Upper lobe of left lung (tissue), 6 donors: ENCODE measurements at regions not wholly inside any gene's neighbourhood (a gene's known extent, or its start where the extent isn't known, plus 50 kb on each side); places are given as distances from the start of the nearest gene placed in this dataset.

Experiments used
- ATAC-seq, 2 donors: fragments of 200-7000 bp; cut with Tn5 transposase; one replicate each; pipeline ENCODE4 v1.9.1; 2022; ENCODE audit warnings: mild to moderate bottlenecking in 2 of 2, moderate library complexity in 2 of 2; ENCODE audit not compliant: low FRiP score in 2 of 2
- DNase-seq, 2 donors: peaks; one replicate each; pipeline ENCODE4 v3.0.0-alpha.2; 2019 to 2020
- H3K27ac ChIP-seq, 4 donors: fragments of 200-600 bp; sonication (generic); one replicate each; pipeline ENCODE4 v1.5.1; 2016 to 2019
- H3K27me3 ChIP-seq, 4 donors: fragments of 200-600 bp; sonication (generic); one replicate each; pipeline ENCODE4 v1.5.1; 2017 to 2019
- H3K36me3 ChIP-seq, 4 donors: fragments of 200-600 bp; sonication (generic); one replicate each; pipeline ENCODE4 v1.5.1; 2016 to 2019
- H3K4me1 ChIP-seq, 4 donors: fragments of 200-600 bp; sonication (generic); one replicate each; pipeline ENCODE4 v1.5.1; 2018 to 2019
- H3K4me3 ChIP-seq, 4 donors: fragments of 200-600 bp; sonication (generic); one replicate each; pipeline ENCODE4 v1.5.1; 2017 to 2019; ENCODE audit warnings: mild to moderate bottlenecking in 2 of 4, moderate library complexity in 1 of 4
- H3K9me3 ChIP-seq, 4 donors: fragments of 200-600 bp; sonication (generic); one replicate each; pipeline ENCODE4 v1.5.1; 2018 to 2019
- CTCF ChIP-seq, 6 experiments: fragments of 450-650 bp in 4 of 6; fragments of 200-600 bp in 2 of 6; sonication (generic) in 2 of 6; IDR thresholded peaks; one replicate each; pipeline ENCODE4 v1.5.1; 2016 to 2019; ENCODE audit warnings: antibody characterized with exemption in 6 of 6
- EP300 ChIP-seq, 4 donors: sonication (generic); formaldehyde crosslinking; IDR thresholded peaks; one replicate each; pipeline ENCODE4 v1.5.1; 2017; ENCODE audit warnings: antibody characterized with exemption in 4 of 4, control low read depth in 2 of 4
- POLR2A ChIP-seq, 4 donors: fragments of 450-650 bp; IDR thresholded peaks; one replicate each; pipeline ENCODE4 v1.5.1; 2016 to 2017; ENCODE audit warnings: antibody characterized with exemption in 4 of 4, mild to moderate bottlenecking in 2 of 4
- POLR2AphosphoS5 ChIP-seq, 2 donors: sonication (generic); formaldehyde crosslinking; IDR thresholded peaks; one replicate each; pipeline ENCODE4 v1.5.1; 2017; ENCODE audit warnings: antibody characterized with exemption in 2 of 2
- WGBS, 2 donors: methylation state at CpG; one replicate each; pipeline ENCODE4 v1.1.5; 2017 to 2018; 5-methylcytosine and 5-hydroxymethylcytosine counted together
- donor health status: DM: no; HTN: no; CAD: no; lungs with moderate emphysema.
- donor health status: DM: no; HTN: yes; CAD: no; lungs with severe emphysema.

- H3K27ac ChIP-seq, result no peak overlapping the region
- H3K4me3 ChIP-seq, result no peak overlapping the region
- no peaks in the 10 kb centered on the region for H3K36me3 ChIP-seq
- DNase-seq, result no peak
- TF ChIP-seq POLR2A (IDR thresholded peaks at IDR 0.05), result no peak
- no peak for TF ChIP-seq EP300 (IDR thresholded peaks at IDR 0.05)
- no peak for TF ChIP-seq CTCF (IDR thresholded peaks at IDR 0.05)
- TF ChIP-seq POLR2AphosphoS5 (IDR thresholded peaks at IDR 0.05), result no peak
- WGBS, 2 donors, result 84 to 87% methylated on average over 8 to 25 of the region's 25 CpGs
- H3K4me1 ChIP-seq, result no peaks in the 10 kb centered on the region
- H3K9me3 ChIP-seq, result no peaks in the 10 kb centered on the region
- ATAC-seq, result no peak
- H3K27me3 ChIP-seq, result peaks cover 0 to 2% (median 0%) of the 10 kb centered on the region in 4 donors
Observed at GRCh38 chr16:86963600-86964575, 353.3 kb downstream of the C16orf95 start.

- Histone ChIP-seq H3K9me3 (no peaks in the 10 kb centered on the region), H3K4me3 (no peak overlapping the region), H3K27ac (no peak overlapping the region), H3K4me1 (no peaks in the 10 kb centered on the region), H3K27me3 (no peaks in the 10 kb centered on the region), H3K36me3 (no peaks in the 10 kb centered on the region)
- DNase-seq, result no peak
- ATAC-seq, result no peak
- WGBS, 2 donors, result 70 to 75% methylated on average over 11 to 14 of the region's 14 CpGs
- TF ChIP-seq EP300 (IDR thresholded peaks at IDR 0.05) (no peak), POLR2A (IDR thresholded peaks at IDR 0.05) (no peak), CTCF (IDR thresholded peaks at IDR 0.05) (no peak), POLR2AphosphoS5 (IDR thresholded peaks at IDR 0.05) (no peak)
Observed at GRCh38 chr16:86964796-86965241, 352.4 kb downstream of the C16orf95 start.

- no peaks in the 10 kb centered on the region for H3K36me3 ChIP-seq
- no peaks in the 10 kb centered on the region for H3K4me1 ChIP-seq
- 84 to 87% methylated on average over 12 of the region's 12 CpGs for WGBS, 2 donors
- ATAC-seq, result no peak
- H3K4me3 ChIP-seq, result no peak overlapping the region
- H3K9me3 ChIP-seq, result no peaks in the 10 kb centered on the region
- no peak for DNase-seq
- TF ChIP-seq CTCF (IDR thresholded peaks at IDR 0.05) (no peak), EP300 (IDR thresholded peaks at IDR 0.05) (no peak)
- no peak overlapping the region for H3K27ac ChIP-seq
- H3K27me3 ChIP-seq, result no peaks in the 10 kb centered on the region
Observed at GRCh38 chr16:86965331-86965730, 351.9 kb downstream of the C16orf95 start.

- no peak overlapping the region for H3K27ac ChIP-seq
- H3K9me3 ChIP-seq, result no peaks in the 10 kb centered on the region
- H3K36me3 ChIP-seq, result no peaks in the 10 kb centered on the region
- no peak for ATAC-seq
- H3K4me3 ChIP-seq, result no peak overlapping the region
- TF ChIP-seq POLR2AphosphoS5 (IDR thresholded peaks at IDR 0.05) (no peak), POLR2A (IDR thresholded peaks at IDR 0.05) (no peak), EP300 (IDR thresholded peaks at IDR 0.05) (no peak), CTCF (IDR thresholded peaks at IDR 0.05) (no peak)
- H3K27me3 ChIP-seq, result no peaks in the 10 kb centered on the region
- no peak for DNase-seq
- WGBS, 2 donors, result 80 to 82% methylated on average over 6 to 13 of the region's 13 CpGs
- H3K4me1 ChIP-seq, result no peaks in the 10 kb centered on the region
Observed at GRCh38 chr16:86965840-86966550, 351.2 kb downstream of the C16orf95 start.
